Keratinocyte (primary cell): ENCODE measurements at regions not wholly inside any gene's neighbourhood (a gene's known extent, or its start where the extent isn't known, plus 50 kb on each side); places are given as distances from the start of the nearest gene placed in this dataset.

Experiments used
- DNase-seq: peaks from one replicate; pipeline ENCODE4 v3.0.0-alpha.2; 2011; ENCODE audit warnings: low read depth, missing footprints, low spot score
- FAIRE-seq: peaks from 2 replicates; lab custom pipeline; 2011; peaks lifted over from hg19 to GRCh38; lab: Jason Lieb, UNC
- H2AFZ ChIP-seq: 2 replicates; pipeline ENCODE4 v1.6.0; 2012; ENCODE audit warnings: low read length, control low read depth, inconsistent platforms; ENCODE audit not compliant: control insufficient read depth
- H3K27ac ChIP-seq: 2 replicates; pipeline ENCODE4 v1.5.1; 2011; ENCODE audit warnings: low read length; ENCODE audit not compliant: control insufficient read depth, insufficient read depth
- H3K27me3 ChIP-seq: 3 replicates; pipeline ENCODE4 v1.6.0; 2011; ENCODE audit warnings: low read length; ENCODE audit not compliant: control insufficient read depth, insufficient read depth; ENCODE audit errors: extremely low read depth
- H3K36me3 ChIP-seq, 2 experiments: 2 replicates in 1 of 2; 3 replicates in 1 of 2; pipeline ENCODE4 v1.5.1; 2011; ENCODE audit warnings: low read length in 2 of 2, mild to moderate bottlenecking in 1 of 2; ENCODE audit not compliant: control insufficient read depth in 2 of 2, insufficient read depth in 2 of 2; ENCODE audit errors: extremely low read depth in 1 of 2
- H3K4me1 ChIP-seq: 3 replicates; pipeline ENCODE4 v1.5.1; 2011; ENCODE audit warnings: low read length; ENCODE audit not compliant: control insufficient read depth, insufficient read depth; ENCODE audit errors: extremely low read depth
- H3K4me2 ChIP-seq: 3 replicates; pipeline ENCODE4 v1.6.0; 2011; ENCODE audit warnings: low read depth, low read length; ENCODE audit not compliant: control insufficient read depth, insufficient read depth; ENCODE audit errors: extremely low read depth
- H3K4me3 ChIP-seq, 3 experiments: fragments of 200-600 bp in 1 of 3; sonication (generic) in 1 of 3; 2 replicates in 2 of 3; 3 replicates in 1 of 3; pipeline ENCODE4 v1.5.1; 2011 to 2016; ENCODE audit warnings: low read length in 3 of 3, mild to moderate bottlenecking in 3 of 3, control low read depth in 2 of 3, inconsistent platforms in 1 of 3, low read depth in 1 of 3, mixed read lengths in 1 of 3, mixed run types in 1 of 3, moderate library complexity in 1 of 3; ENCODE audit not compliant: control insufficient read depth in 2 of 3, insufficient read depth in 2 of 3; ENCODE audit errors: extremely low read depth in 1 of 3
- H3K79me2 ChIP-seq: 2 replicates; pipeline ENCODE4 v1.6.0; 2012; ENCODE audit warnings: low read length; ENCODE audit not compliant: control insufficient read depth, insufficient read depth
- H3K9ac ChIP-seq: 3 replicates; pipeline ENCODE4 v1.6.0; 2011; ENCODE audit warnings: low read length; ENCODE audit not compliant: control insufficient read depth, insufficient read depth; ENCODE audit errors: extremely low read depth
- H3K9me1 ChIP-seq: 3 replicates; pipeline ENCODE4 v1.6.0; 2011; ENCODE audit warnings: low read length; ENCODE audit not compliant: control insufficient read depth, insufficient read depth; ENCODE audit errors: extremely low read depth
- H3K9me3 ChIP-seq: 2 replicates; pipeline ENCODE4 v1.5.1; 2012; ENCODE audit warnings: low read depth, low read length; ENCODE audit not compliant: control insufficient read depth
- H4K20me1 ChIP-seq: 3 replicates; pipeline ENCODE4 v1.6.0; 2011; ENCODE audit warnings: low read length; ENCODE audit not compliant: control insufficient read depth, insufficient read depth; ENCODE audit errors: extremely low read depth
- CTCF ChIP-seq, 3 experiments: IDR thresholded peaks in 1 of 3; conservative IDR thresholded peaks in 1 of 3; optimal IDR thresholded peaks in 1 of 3; 2 replicates in 2 of 3; 3 replicates in 1 of 3; pipeline versions ENCODE3 to v1.5.1; 2011; ENCODE audit warnings: low read length in 3 of 3, mild to moderate bottlenecking in 3 of 3, moderate library complexity in 2 of 3, control low read depth in 1 of 3, inconsistent platforms in 1 of 3; ENCODE audit not compliant: insufficient read depth in 2 of 3; ENCODE audit errors: extremely low read depth in 1 of 3
- EZH2 ChIP-seq: IDR thresholded peaks from one replicate; pipeline ENCODE4 v1.6.1; 2012; ENCODE audit warnings: inconsistent platforms, mild to moderate bottlenecking, low read length, moderate library complexity
- dilution Hi-C: fragments of 300-500 bp; cut with MboI; formaldehyde crosslinking; loops from one replicate; pipeline ENCODE4 v1.7.0; 2020; ENCODE audit warnings: low sequenced_read_pairs; ENCODE audit not compliant: extremely low pct_ligation_motif_present

GRCh38 chr17:31609996-31610910 lies 218.8 kb downstream of the RAB11FIP4 start:
- TF ChIP-seq EZH2 (no peak), CTCF (optimal IDR thresholded peaks at IDR 0.05 in 1 of 3, IDR thresholded peaks at IDR 0.05 in 1 of 3, conservative IDR thresholded peaks at IDR 0.05 in 1 of 3; ENCODE audit: extremely low read depth in 1 of 3, insufficient read depth in 2 of 3, low read length in 3 of 3) (no peak)
- DNase-seq (no peak), FAIRE-seq (no peak)
- Histone ChIP-seq H3K4me2 (no peak overlapping the region), H3K4me1 (peaks cover 7% of the 10 kb centered on the region), H3K36me3 (no peaks in the 10 kb centered on the region), H3K27me3 (no peaks in the 10 kb centered on the region), H3K9me3 (no peaks in the 10 kb centered on the region), H4K20me1 (no peaks in the 10 kb centered on the region), H3K27ac (no peak overlapping the region), H3K4me3 (no peak overlapping the region), H3K9me1 (no peaks in the 10 kb centered on the region), H3K9ac (no peak overlapping the region), H3K79me2 (no peaks in the 10 kb centered on the region), H2AFZ (no peak overlapping the region)
- dilution Hi-C loops: no loop called here

DNA sequence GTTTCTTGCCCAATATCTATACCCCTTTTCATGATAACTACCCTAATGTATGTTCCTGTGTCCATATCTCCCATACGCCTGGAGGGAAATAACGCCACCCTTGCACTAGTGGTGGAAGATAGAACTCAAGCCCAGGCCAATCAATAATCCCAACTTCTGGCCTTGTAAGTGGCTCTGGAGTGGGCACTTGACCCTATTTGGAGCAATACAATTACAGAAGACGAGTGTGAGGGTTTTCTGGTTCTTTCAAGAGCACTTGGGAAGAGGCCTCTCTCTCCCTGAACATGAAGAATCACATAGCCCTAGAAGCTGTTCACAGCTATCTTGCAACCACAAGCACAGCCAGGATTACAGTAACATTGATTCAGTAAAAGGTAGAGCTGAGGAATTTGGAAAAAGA lies 217.9 kb downstream of the RAB11FIP4 start:
- Histone ChIP-seq H3K27ac (no peak overlapping the region), H3K4me3 (no peak overlapping the region), H3K9me1 (no peaks in the 10 kb centered on the region), H3K27me3 (no peaks in the 10 kb centered on the region), H3K79me2 (no peaks in the 10 kb centered on the region), H2AFZ (no peak overlapping the region), H3K9ac (no peak overlapping the region), H4K20me1 (no peaks in the 10 kb centered on the region), H3K9me3 (no peaks in the 10 kb centered on the region), H3K4me1 (peaks cover 7% of the 10 kb centered on the region), H3K4me2 (no peak overlapping the region), H3K36me3 (no peaks in the 10 kb centered on the region)
- DNase-seq (no peak), FAIRE-seq (no peak)
- dilution Hi-C loops: no loop called here
- TF ChIP-seq CTCF (optimal IDR thresholded peaks at IDR 0.05 in 1 of 3, IDR thresholded peaks at IDR 0.05 in 1 of 3, conservative IDR thresholded peaks at IDR 0.05 in 1 of 3; ENCODE audit: extremely low read depth in 1 of 3, insufficient read depth in 2 of 3, low read length in 3 of 3) (no peak), EZH2 (no peak)
